Breast epithelium (tissue), 4 donors: ENCODE measurements at regions not wholly inside any gene's neighbourhood (a gene's known extent, or its start where the extent isn't known, plus 50 kb on each side); places are given as distances from the start of the nearest gene placed in this dataset.

Source experiments
- DNase-seq, 2 donors: peaks; one replicate each; pipeline ENCODE4 v3.0.0-alpha.2; 2019; ENCODE audit warnings: low spot score in 2 of 2
- H3K27ac ChIP-seq, 2 donors: fragments of 200-600 bp; sonication (generic) in 1 of 2; one replicate each; pipeline ENCODE4 v1.5.1; 2016 to 2019; ENCODE audit warnings: mild to moderate bottlenecking in 1 of 2
- H3K27me3 ChIP-seq, 2 donors: fragments of 200-600 bp; sonication (generic) in 1 of 2; one replicate each; pipeline versions ENCODE4 v1.5.1 to v1.6.0; 2017 to 2019; ENCODE audit warnings: control low read depth in 1 of 2, mild to moderate bottlenecking in 1 of 2
- H3K36me3 ChIP-seq: fragments of 200-600 bp; one replicate; pipeline ENCODE4 v1.5.1; 2019
- H3K4me1 ChIP-seq, 2 donors: fragments of 200-600 bp; sonication (generic); one replicate each; pipeline ENCODE4 v1.5.1; 2016 to 2019; ENCODE audit warnings: control low read depth in 1 of 2
- H3K4me3 ChIP-seq, 3 donors: fragments of 200-600 bp; sonication (generic); 1 replicate in 2 of 3; 2 replicates in 1 of 3; pipeline ENCODE4 v1.5.1; 2016 to 2019; ENCODE audit warnings: mild to moderate bottlenecking in 3 of 3, moderate library complexity in 2 of 3
- H3K9me3 ChIP-seq, 2 donors: fragments of 200-600 bp; sonication (generic) in 1 of 2; one replicate each; pipeline ENCODE4 v1.5.1; 2016 to 2019; ENCODE audit warnings: control low read depth in 1 of 2
- POLR2A ChIP-seq: fragments of 450-650 bp; IDR thresholded peaks from one replicate; pipeline ENCODE4 v1.6.1; 2016; ENCODE audit warnings: antibody characterized with exemption, mild to moderate bottlenecking, moderate library complexity
- POLR2AphosphoS5 ChIP-seq, 3 donors: sonication (generic); formaldehyde crosslinking; IDR thresholded peaks; one replicate each; pipeline ENCODE4 v1.6.1; 2017; ENCODE audit warnings: antibody characterized with exemption in 3 of 3
- intact Hi-C: fragments of 100-400 bp; cut with DNase I; formaldehyde crosslinking; loops from one replicate; pipeline ENCODE4 v1.15.1; 2023; ENCODE audit warnings: low total_unique reads
- TF ChIP-seq, protein P1 (sequence below), 3 donors: fragments of 450-650 bp; IDR thresholded peaks; one replicate each; pipeline ENCODE4 v1.5.1; 2016 to 2017; ENCODE audit warnings: antibody characterized with exemption in 3 of 3, mild to moderate bottlenecking in 3 of 3, moderate library complexity in 3 of 3

DNA sequence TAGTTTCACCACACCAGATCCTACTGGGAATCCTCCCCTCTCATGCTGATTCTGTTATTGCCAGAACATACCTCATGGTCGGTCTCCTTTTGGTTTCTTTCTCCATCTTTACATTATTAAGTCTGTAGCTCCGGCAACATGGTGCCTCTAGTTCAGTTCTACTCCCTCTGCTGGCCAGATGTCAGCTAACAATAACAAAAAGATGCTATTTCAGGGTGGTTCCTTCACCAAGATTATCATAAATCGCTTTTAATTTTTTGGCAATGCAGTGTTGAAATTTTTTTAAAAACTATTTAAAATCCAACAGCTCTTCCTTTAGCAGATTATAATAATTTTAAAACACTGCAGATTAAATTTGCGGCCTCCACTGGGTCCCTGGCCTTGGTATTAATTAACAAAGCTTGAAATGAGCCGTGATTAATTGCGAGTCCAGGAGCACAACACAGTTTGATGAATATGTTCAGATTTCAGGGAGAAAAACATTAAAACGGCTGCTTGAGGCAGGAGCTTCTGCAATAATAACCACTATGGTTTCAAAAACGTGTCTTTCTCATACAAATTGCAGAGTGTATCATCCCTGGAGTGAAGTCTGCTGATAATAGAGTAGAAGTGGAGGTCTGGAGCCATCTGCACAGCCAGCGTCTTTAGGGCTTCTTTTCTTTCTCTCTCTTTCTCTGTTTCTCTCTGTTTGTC lies 492.9 kb upstream of the KIRREL3 start:
- Histone ChIP-seq H3K9me3 (peaks cover 14 to 18% of the 10 kb centered on the region in 2 donors), H3K4me1 (no peaks in the 10 kb centered on the region), H3K27me3 (no peaks in the 10 kb centered on the region), H3K36me3 (no peaks in the 10 kb centered on the region), H3K4me3 (no peak overlapping the region), H3K27ac (no peak overlapping the region)
- no peak for DNase-seq
- intact Hi-C loops: no loop called here
- TF ChIP-seq POLR2AphosphoS5 (IDR thresholded peaks at IDR 0.05) (no peak), POLR2A (no peak)
- TF ChIP-seq, protein P1, sequence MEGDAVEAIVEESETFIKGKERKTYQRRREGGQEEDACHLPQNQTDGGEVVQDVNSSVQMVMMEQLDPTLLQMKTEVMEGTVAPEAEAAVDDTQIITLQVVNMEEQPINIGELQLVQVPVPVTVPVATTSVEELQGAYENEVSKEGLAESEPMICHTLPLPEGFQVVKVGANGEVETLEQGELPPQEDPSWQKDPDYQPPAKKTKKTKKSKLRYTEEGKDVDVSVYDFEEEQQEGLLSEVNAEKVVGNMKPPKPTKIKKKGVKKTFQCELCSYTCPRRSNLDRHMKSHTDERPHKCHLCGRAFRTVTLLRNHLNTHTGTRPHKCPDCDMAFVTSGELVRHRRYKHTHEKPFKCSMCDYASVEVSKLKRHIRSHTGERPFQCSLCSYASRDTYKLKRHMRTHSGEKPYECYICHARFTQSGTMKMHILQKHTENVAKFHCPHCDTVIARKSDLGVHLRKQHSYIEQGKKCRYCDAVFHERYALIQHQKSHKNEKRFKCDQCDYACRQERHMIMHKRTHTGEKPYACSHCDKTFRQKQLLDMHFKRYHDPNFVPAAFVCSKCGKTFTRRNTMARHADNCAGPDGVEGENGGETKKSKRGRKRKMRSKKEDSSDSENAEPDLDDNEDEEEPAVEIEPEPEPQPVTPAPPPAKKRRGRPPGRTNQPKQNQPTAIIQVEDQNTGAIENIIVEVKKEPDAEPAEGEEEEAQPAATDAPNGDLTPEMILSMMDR (IDR thresholded peaks at IDR 0.05): no peak

DNA sequence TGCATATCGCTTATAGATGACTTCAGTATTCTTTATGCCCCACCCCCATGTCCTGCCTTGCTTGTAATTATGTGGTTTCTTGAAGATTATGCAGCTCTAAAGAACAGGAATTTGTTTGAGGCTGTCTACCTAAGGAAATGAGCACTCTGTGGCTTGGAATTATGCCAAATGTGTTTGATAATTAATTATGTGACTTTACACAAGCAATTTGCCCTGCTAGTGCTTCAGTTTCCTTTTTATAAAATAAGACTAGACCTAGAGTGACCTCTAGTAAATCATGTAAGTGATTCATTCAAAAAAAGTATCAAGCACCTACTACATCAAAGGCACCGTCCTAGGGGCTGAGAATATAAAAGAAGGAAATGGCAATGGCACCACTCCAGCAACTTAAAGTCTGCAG lies 491.5 kb upstream of the KIRREL3 start:
- H3K9me3 ChIP-seq: peaks cover 14 to 18% of the 10 kb centered on the region in 2 donors
- H3K27me3 ChIP-seq: no peaks in the 10 kb centered on the region
- TF ChIP-seq, protein P1 (IDR thresholded peaks at IDR 0.05): no peak
- TF ChIP-seq POLR2AphosphoS5 (IDR thresholded peaks at IDR 0.05) (no peak), POLR2A (no peak)
- intact Hi-C loops: no loop called here
- H3K4me1 ChIP-seq: no peaks in the 10 kb centered on the region
- no peak overlapping the region for H3K27ac ChIP-seq
- H3K4me3 ChIP-seq: no peak overlapping the region
- H3K36me3 ChIP-seq: no peaks in the 10 kb centered on the region
- DNase-seq: no peak

DNA sequence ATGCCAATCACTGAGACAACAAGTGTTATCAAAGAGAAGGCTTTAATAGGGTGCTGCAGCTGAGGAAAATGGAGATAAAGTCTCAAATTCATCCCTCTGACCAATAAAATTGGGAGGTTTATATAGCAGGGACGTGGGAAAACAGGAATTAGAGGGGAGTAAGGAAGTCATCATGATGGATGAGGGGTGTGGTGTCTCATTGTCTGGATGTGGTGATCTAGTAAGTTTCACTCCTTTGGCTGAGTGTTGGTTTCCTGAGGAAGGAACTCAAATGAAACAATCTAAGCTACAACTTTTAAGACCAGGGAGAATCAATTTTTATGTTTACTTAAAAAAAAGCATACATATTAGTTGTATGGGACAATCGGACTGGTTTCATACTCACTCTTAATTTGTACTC lies 491.0 kb upstream of the KIRREL3 start:
- Histone ChIP-seq H3K27me3 (no peaks in the 10 kb centered on the region), H3K9me3 (peaks cover 14 to 18% of the 10 kb centered on the region in 2 donors), H3K4me1 (no peaks in the 10 kb centered on the region), H3K4me3 (no peak overlapping the region), H3K27ac (no peak overlapping the region), H3K36me3 (no peaks in the 10 kb centered on the region)
- DNase-seq: no peak
- TF ChIP-seq POLR2A: no peak
- no peak for TF ChIP-seq POLR2AphosphoS5 (IDR thresholded peaks at IDR 0.05)
- TF ChIP-seq, protein P1 (IDR thresholded peaks at IDR 0.05): no peak
- intact Hi-C loops: no loop called here

DNA sequence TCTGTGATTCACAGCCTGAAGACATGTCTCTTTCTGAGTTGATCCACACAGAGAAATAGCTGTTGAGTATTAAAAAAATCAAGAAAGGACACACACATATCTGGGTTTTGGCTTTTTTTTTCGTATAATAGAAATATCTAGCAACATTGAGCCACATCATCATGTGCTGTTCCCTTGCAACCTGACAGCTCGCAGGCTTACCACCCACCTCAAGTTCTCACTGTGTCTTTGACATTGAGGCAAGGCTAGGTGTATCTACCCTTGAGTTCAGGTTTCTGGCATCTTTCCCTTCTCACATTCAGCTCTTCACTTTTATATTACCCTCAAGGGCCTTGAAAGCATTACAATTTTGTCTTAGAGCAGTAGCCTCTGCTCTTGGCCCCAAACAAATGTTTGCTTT lies 490.3 kb upstream of the KIRREL3 start:
- H3K27me3 ChIP-seq: no peaks in the 10 kb centered on the region
- no peak for TF ChIP-seq POLR2AphosphoS5 (IDR thresholded peaks at IDR 0.05)
- TF ChIP-seq, protein P1 (IDR thresholded peaks at IDR 0.05): no peak
- TF ChIP-seq POLR2A: no peak
- H3K4me1 ChIP-seq: no peaks in the 10 kb centered on the region
- intact Hi-C loops: no loop called here
- no peaks in the 10 kb centered on the region for H3K36me3 ChIP-seq
- H3K4me3 ChIP-seq: no peak overlapping the region
- DNase-seq: no peak
- H3K27ac ChIP-seq: no peak overlapping the region
- peaks cover 14 to 18% of the 10 kb centered on the region in 2 donors for H3K9me3 ChIP-seq

DNA sequence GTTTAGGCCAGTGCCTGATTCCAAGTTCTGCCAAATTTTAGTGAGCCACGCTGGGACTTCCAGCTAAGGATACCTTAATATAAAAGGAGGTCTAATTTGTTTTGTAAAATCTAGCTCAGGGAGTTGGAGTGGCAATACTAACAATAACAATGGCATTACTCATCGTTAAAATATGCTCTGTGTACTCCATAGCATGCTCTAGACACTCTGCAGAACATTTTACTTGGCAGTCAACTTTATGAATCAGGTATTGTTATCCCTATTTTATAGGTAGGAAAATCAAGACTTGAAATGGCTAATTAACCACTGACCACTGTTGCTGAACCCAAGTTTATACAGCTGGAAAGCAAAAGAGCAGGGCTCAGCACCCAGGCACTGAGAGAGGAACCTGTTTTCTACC lies 485.0 kb upstream of the KIRREL3 start:
- Histone ChIP-seq H3K36me3 (no peaks in the 10 kb centered on the region), H3K9me3 (peaks cover under 1 to 5% of the 10 kb centered on the region in 2 donors), H3K4me1 (no peaks in the 10 kb centered on the region), H3K27ac (no peak overlapping the region), H3K27me3 (no peaks in the 10 kb centered on the region), H3K4me3 (no peak overlapping the region)
- TF ChIP-seq, protein P1 (IDR thresholded peaks at IDR 0.05): no peak
- TF ChIP-seq POLR2A (no peak), POLR2AphosphoS5 (IDR thresholded peaks at IDR 0.05) (no peak)
- DNase-seq: no peak
- intact Hi-C loops: no loop called here
